Smooth muscle cell (in vitro differentiated cells): ENCODE measurements at regions not wholly inside any gene's neighbourhood (a gene's known extent, or its start where the extent isn't known, plus 50 kb on each side); places are given as distances from the start of the nearest gene placed in this dataset.
"Not testable (repeated sequence)": the region's sequence is repeated elsewhere in the genome, so short reads cannot be mapped to it uniquely, and the experiment has no call there.

Source experiments
- DNase-seq: peaks from one replicate; lab custom pipeline; 2025; ENCODE audit not compliant: unreplicated experiment; lab: John Stamatoyannopoulos, UW
- H2AFZ ChIP-seq: fragments of 200-600 bp; sonication (generic); 2 replicates; pipeline ENCODE4 v1.6.0; 2016; ENCODE audit warnings: antibody characterized with exemption, low read depth, mild to moderate bottlenecking
- H3F3A ChIP-seq: fragments of 200-600 bp; sonication (generic); 2 replicates; pipeline ENCODE4 v1.6.0; 2017; ENCODE audit warnings: antibody characterized with exemption, low read depth
- H3K27ac ChIP-seq: fragments of 200-600 bp; sonication (generic); 2 replicates; pipeline ENCODE4 v1.5.1; 2016; ENCODE audit warnings: low read depth, mild to moderate bottlenecking
- H3K27me3 ChIP-seq: fragments of 200-600 bp; sonication (generic); 2 replicates; pipeline ENCODE4 v1.6.1; 2016; ENCODE audit warnings: low read depth, mild to moderate bottlenecking
- H3K36me3 ChIP-seq: fragments of 200-600 bp; sonication (generic); 2 replicates; pipeline ENCODE4 v1.5.1; 2016; ENCODE audit warnings: low read depth
- H3K4me1 ChIP-seq: fragments of 200-600 bp; sonication (generic); 2 replicates; pipeline ENCODE4 v1.5.1; 2016; ENCODE audit warnings: low read depth
- H3K4me2 ChIP-seq: fragments of 200-600 bp; sonication (generic); 2 replicates; pipeline ENCODE4 v1.6.0; 2016; ENCODE audit warnings: mild to moderate bottlenecking
- H3K4me3 ChIP-seq: fragments of 200-600 bp; sonication (generic); 2 replicates; pipeline ENCODE4 v1.5.1; 2016; ENCODE audit warnings: mild to moderate bottlenecking
- H3K79me2 ChIP-seq: fragments of 200-600 bp; sonication (generic); 2 replicates; pipeline ENCODE4 v1.6.0; 2016; ENCODE audit warnings: low read depth, mild to moderate bottlenecking
- H3K9ac ChIP-seq: fragments of 200-600 bp; sonication (generic); 2 replicates; pipeline ENCODE4 v1.6.0; 2016; ENCODE audit warnings: low read depth
- H3K9me3 ChIP-seq: fragments of 200-600 bp; sonication (generic); replicated peaks from 2 replicates; pipeline ENCODE4 v1.5.1; 2016; ENCODE audit warnings: low read depth
- H4K20me1 ChIP-seq: fragments of 200-600 bp; sonication (generic); 2 replicates; pipeline ENCODE4 v1.6.0; 2016; ENCODE audit warnings: low read depth
- WGBS: methylation state at CpG from one replicate; pipeline ENCODE4 v1.1.7; 2016; ENCODE audit warnings: low lambda C conversion rate; 5-methylcytosine and 5-hydroxymethylcytosine counted together
- TF ChIP-seq, protein P1 (sequence below): fragments of 200-600 bp; sonication (generic); IDR thresholded peaks from 2 replicates; pipeline ENCODE4 v1.5.1; 2017; ENCODE audit warnings: borderline replicate concordance, mild to moderate bottlenecking, antibody characterized with exemption; ENCODE audit not compliant: insufficient read depth, poor library complexity, severe bottlenecking

GRCh38 chr15:96200357-96200967 is 130.0 kb upstream of the NR2F2 start:
- TF ChIP-seq, protein P1, sequence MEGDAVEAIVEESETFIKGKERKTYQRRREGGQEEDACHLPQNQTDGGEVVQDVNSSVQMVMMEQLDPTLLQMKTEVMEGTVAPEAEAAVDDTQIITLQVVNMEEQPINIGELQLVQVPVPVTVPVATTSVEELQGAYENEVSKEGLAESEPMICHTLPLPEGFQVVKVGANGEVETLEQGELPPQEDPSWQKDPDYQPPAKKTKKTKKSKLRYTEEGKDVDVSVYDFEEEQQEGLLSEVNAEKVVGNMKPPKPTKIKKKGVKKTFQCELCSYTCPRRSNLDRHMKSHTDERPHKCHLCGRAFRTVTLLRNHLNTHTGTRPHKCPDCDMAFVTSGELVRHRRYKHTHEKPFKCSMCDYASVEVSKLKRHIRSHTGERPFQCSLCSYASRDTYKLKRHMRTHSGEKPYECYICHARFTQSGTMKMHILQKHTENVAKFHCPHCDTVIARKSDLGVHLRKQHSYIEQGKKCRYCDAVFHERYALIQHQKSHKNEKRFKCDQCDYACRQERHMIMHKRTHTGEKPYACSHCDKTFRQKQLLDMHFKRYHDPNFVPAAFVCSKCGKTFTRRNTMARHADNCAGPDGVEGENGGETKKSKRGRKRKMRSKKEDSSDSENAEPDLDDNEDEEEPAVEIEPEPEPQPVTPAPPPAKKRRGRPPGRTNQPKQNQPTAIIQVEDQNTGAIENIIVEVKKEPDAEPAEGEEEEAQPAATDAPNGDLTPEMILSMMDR, result no peak
- 79% methylated on average over 9 of the region's 9 CpGs for WGBS
- no peak overlapping the region for H3K27ac ChIP-seq
- no peaks in the 10 kb centered on the region for H3K4me1 ChIP-seq
- H3K79me2 ChIP-seq, result no peaks in the 10 kb centered on the region
- DNase-seq, result no peak
- no peaks in the 10 kb centered on the region for H3K36me3 ChIP-seq
- H3K27me3 ChIP-seq, result peaks cover 16% of the 10 kb centered on the region
- H3K4me3 ChIP-seq, result no peak overlapping the region
- H3F3A ChIP-seq, result no peaks in the 10 kb centered on the region
- H3K4me2 ChIP-seq, result no peak overlapping the region
- H3K9me3 ChIP-seq, result no peaks in the 10 kb centered on the region
- no peak overlapping the region for H2AFZ ChIP-seq
- H3K9ac ChIP-seq, result no peak overlapping the region
- H4K20me1 ChIP-seq, result no peaks in the 10 kb centered on the region

DNA sequence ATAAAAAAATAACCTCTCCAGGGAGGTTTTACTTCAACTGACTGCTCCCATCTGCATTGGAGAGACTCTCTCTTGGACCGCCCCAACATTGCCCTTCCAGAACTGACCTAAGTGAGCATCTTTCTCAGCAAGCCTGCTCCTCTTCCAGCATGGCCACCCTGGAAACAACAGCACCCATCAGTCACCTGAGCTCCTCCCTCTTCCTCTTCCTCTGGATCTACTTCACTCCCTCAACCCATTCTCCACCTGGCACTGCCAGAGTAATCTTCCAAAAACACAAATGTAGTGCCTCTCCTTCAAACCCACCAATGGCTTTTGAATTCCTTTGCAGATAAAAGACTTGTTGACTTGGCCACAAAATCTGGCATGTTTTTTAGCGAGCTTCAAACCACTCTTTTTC is 128.8 kb upstream of the NR2F2 start:
- H2AFZ ChIP-seq, result no peak overlapping the region
- peaks cover 13% of the 10 kb centered on the region for H3K27me3 ChIP-seq
- no peaks in the 10 kb centered on the region for H3F3A ChIP-seq
- H3K9ac ChIP-seq, result no peak overlapping the region
- no peaks in the 10 kb centered on the region for H3K36me3 ChIP-seq
- H3K79me2 ChIP-seq, result no peaks in the 10 kb centered on the region
- no peak overlapping the region for H3K4me2 ChIP-seq
- H3K4me3 ChIP-seq, result no peak overlapping the region
- TF ChIP-seq, protein P1, result no peak
- H4K20me1 ChIP-seq, result no peaks in the 10 kb centered on the region
- H3K9me3 ChIP-seq, result no peaks in the 10 kb centered on the region
- H3K4me1 ChIP-seq, result no peaks in the 10 kb centered on the region
- H3K27ac ChIP-seq, result no peak overlapping the region
- no peak for DNase-seq
- 92% methylated on average over 2 of the region's 2 CpGs for WGBS

GRCh38 chr15:96205588-96205987 is 124.9 kb upstream of the NR2F2 start:
- not testable (repeated sequence) for H3K4me1 ChIP-seq, H3K9ac ChIP-seq, H3F3A ChIP-seq, H3K4me2 ChIP-seq, H3K27ac ChIP-seq, H3K79me2 ChIP-seq, H3K36me3 ChIP-seq, DNase-seq, H3K4me3 ChIP-seq, H4K20me1 ChIP-seq, H2AFZ ChIP-seq, H3K9me3 ChIP-seq
- peaks cover 13% of the 10 kb centered on the region for H3K27me3 ChIP-seq
- 100% methylated on average over 1 of the region's 1 CpG for WGBS

GRCh38 chr15:96207377-96208006 is 123.0 kb upstream of the NR2F2 start:
- no peak overlapping the region for H3K9ac ChIP-seq
- no peak overlapping the region for H3K4me3 ChIP-seq
- TF ChIP-seq, protein P1, result no peak
- H3K4me1 ChIP-seq, result no peaks in the 10 kb centered on the region
- H3K79me2 ChIP-seq, result no peaks in the 10 kb centered on the region
- H3K4me2 ChIP-seq, result no peak overlapping the region
- H4K20me1 ChIP-seq, result no peaks in the 10 kb centered on the region
- 82% methylated on average over 2 of the region's 2 CpGs for WGBS
- H3K27me3 ChIP-seq, result peaks cover 27% of the 10 kb centered on the region
- no peak overlapping the region for H3K27ac ChIP-seq
- no peaks in the 10 kb centered on the region for H3K36me3 ChIP-seq
- no peak for DNase-seq
- H2AFZ ChIP-seq, result no peak overlapping the region
- H3K9me3 ChIP-seq, result no peaks in the 10 kb centered on the region
- H3F3A ChIP-seq, result no peaks in the 10 kb centered on the region
